Natural killer cell (primary cell): ENCODE measurements at regions not wholly inside any gene's neighbourhood (a gene's known extent, or its start where the extent isn't known, plus 50 kb on each side); places are given as distances from the start of the nearest gene placed in this dataset.

Source experiments
- ATAC-seq, 3 donors: fragments of 150-1000 bp in 2 of 3; fragments of 200-7000 bp in 1 of 3; cut with Tn5 transposase; 1 replicate in 1 of 3; 2 replicates in 2 of 3; pipeline ENCODE4 v1.10.0; 2021; ENCODE audit warnings: mild to moderate bottlenecking in 2 of 3, moderate library complexity in 2 of 3
- DNase-seq, 2 donors: peaks; one replicate each; pipeline versions ENCODE4 v3.0.0 to v3.0.0-alpha.2; 2013 to 2021; ENCODE audit warnings: mixed read lengths in 1 of 2
- H3K27ac ChIP-seq: one replicate; pipeline ENCODE4 v1.5.1; 2013; ENCODE audit warnings: mild to moderate bottlenecking, low read length
- H3K27me3 ChIP-seq: one replicate; pipeline ENCODE4 v1.6.1; 2013; ENCODE audit warnings: low read length; ENCODE audit not compliant: control insufficient read depth, insufficient read depth
- H3K36me3 ChIP-seq: one replicate; pipeline ENCODE4 v1.6.1; 2013; ENCODE audit warnings: low read length; ENCODE audit not compliant: control insufficient read depth, insufficient read depth
- H3K4me1 ChIP-seq: one replicate; pipeline ENCODE4 v1.6.1; 2013; ENCODE audit warnings: low read length; ENCODE audit not compliant: control insufficient read depth, insufficient read depth
- H3K4me3 ChIP-seq: one replicate; pipeline ENCODE4 v1.5.1; 2013; ENCODE audit warnings: low read length
- H3K9me3 ChIP-seq: one replicate; pipeline ENCODE4 v1.6.1; 2013; ENCODE audit warnings: low read length; ENCODE audit not compliant: control insufficient read depth, insufficient read depth
- H3K27ac Mint-ChIP-seq, 2 donors: one replicate each; pipeline ENCODE4 v1.8.0; 2022; ENCODE audit warnings: mild to moderate bottlenecking in 2 of 2, mixed read lengths in 2 of 2, moderate library complexity in 1 of 2
- H3K27me3 Mint-ChIP-seq, 2 donors: one replicate each; pipeline ENCODE4 v1.8.0; 2022; ENCODE audit warnings: low read depth in 2 of 2, mixed read lengths in 2 of 2
- H3K36me3 Mint-ChIP-seq: one replicate; pipeline ENCODE4 v1.8.0; 2022; ENCODE audit warnings: mixed read lengths
- H3K4me1 Mint-ChIP-seq, 2 donors: one replicate each; pipeline ENCODE4 v1.8.0; 2022; ENCODE audit warnings: mixed read lengths in 2 of 2
- H3K4me3 Mint-ChIP-seq: one replicate; pipeline ENCODE4 v1.8.0; 2022; ENCODE audit warnings: mild to moderate bottlenecking, moderate library complexity, mixed read lengths
- H3K9me3 Mint-ChIP-seq, 2 donors: one replicate each; pipeline ENCODE4 v1.8.0; 2022; ENCODE audit warnings: mixed read lengths in 2 of 2
- CTCF ChIP-seq: fragments of 200-600 bp; IDR thresholded peaks from one replicate; pipeline ENCODE4 v1.8.0; 2022; ENCODE audit warnings: antibody characterized with exemption
- WGBS: methylation state at CpG from one replicate; pipeline ENCODE4 v1.1.7; 2013; ENCODE audit warnings: missing lambda C conversion rate; ENCODE audit not compliant: insufficient coverage; 5-methylcytosine and 5-hydroxymethylcytosine counted together
- intact Hi-C: fragments of 100-400 bp; cut with micrococcal nuclease; formaldehyde crosslinking; loops from one replicate; pipeline ENCODE4 v1.14.2; 2022

- WGBS: 78% methylated on average over 10 of the region's 10 CpGs
- intact Hi-C loops: no loop called here
- DNase-seq (no peak), ATAC-seq (no peak)
- Mint-ChIP-seq H3K27me3 (peaks cover 15 to 21% of the 10 kb centered on the region in 2 donors), H3K4me3 (no peak overlapping the region), H3K36me3 (peaks cover 12% of the 10 kb centered on the region), H3K9me3 (peaks cover 0 to 5% of the 10 kb centered on the region in 2 donors), H3K27ac (no peak overlapping the region), H3K4me1 (no peaks in the 10 kb centered on the region)
- H3K27ac ChIP-seq: no peak overlapping the region
- no peak overlapping the region for H3K4me3 ChIP-seq
- no peaks in the 10 kb centered on the region for H3K36me3 ChIP-seq
- TF ChIP-seq CTCF: no peak
- no peaks in the 10 kb centered on the region for H3K27me3 ChIP-seq
- H3K4me1 ChIP-seq: no peaks in the 10 kb centered on the region
- no peaks in the 10 kb centered on the region for H3K9me3 ChIP-seq
Observed at GRCh38 chr12:131421509-131422186, 289.2 kb upstream of the SFSWAP start.

- H3K27ac ChIP-seq: no peak overlapping the region
- 88% methylated on average over 4 of the region's 5 CpGs for WGBS
Observed at GRCh38 chr12:131422187-131422520, 288.7 kb upstream of the SFSWAP start.

GRCh38 chr12:131422744-131423143 is 288.1 kb upstream of the SFSWAP start:
- no peak overlapping the region for H3K4me3 Mint-ChIP-seq
- no peak for TF ChIP-seq CTCF

More at GRCh38 chr12:131422187-131422520, 288.7 kb upstream of the SFSWAP start:
- DNase-seq (no peak), ATAC-seq (no peak)
- H3K9me3 ChIP-seq: no peaks in the 10 kb centered on the region
- Mint-ChIP-seq H3K36me3 (peaks cover 12% of the 10 kb centered on the region), H3K4me1 (no peaks in the 10 kb centered on the region), H3K27me3 (peaks cover 12 to 21% of the 10 kb centered on the region in 2 donors), H3K9me3 (peaks cover 0 to 5% of the 10 kb centered on the region in 2 donors), H3K4me3 (no peak overlapping the region), H3K27ac (no peak overlapping the region)
- H3K36me3 ChIP-seq: no peaks in the 10 kb centered on the region
- intact Hi-C loops: no loop called here
- TF ChIP-seq CTCF: no peak
- H3K4me3 ChIP-seq: no peak overlapping the region
- H3K4me1 ChIP-seq: no peaks in the 10 kb centered on the region
- H3K27me3 ChIP-seq: no peaks in the 10 kb centered on the region

GRCh38 chr12:131424270-131424669 is 286.6 kb upstream of the SFSWAP start:
- Mint-ChIP-seq H3K4me1 (no peaks in the 10 kb centered on the region), H3K27me3 (peaks cover 11 to 21% of the 10 kb centered on the region in 2 donors), H3K36me3 (peaks cover 12% of the 10 kb centered on the region), H3K4me3 (no peak overlapping the region), H3K27ac (no peak overlapping the region), H3K9me3 (peaks cover 0 to 5% of the 10 kb centered on the region in 2 donors)
- no peaks in the 10 kb centered on the region for H3K4me1 ChIP-seq
- no peak for TF ChIP-seq CTCF
- H3K4me3 ChIP-seq: no peak overlapping the region
- no peaks in the 10 kb centered on the region for H3K27me3 ChIP-seq
- H3K9me3 ChIP-seq: no peaks in the 10 kb centered on the region
- intact Hi-C loops: no loop called here
- ATAC-seq: no peak
- no peak overlapping the region for H3K27ac ChIP-seq
- H3K36me3 ChIP-seq: no peaks in the 10 kb centered on the region
- DNase-seq: no peak

More at GRCh38 chr12:131422744-131423143, 288.1 kb upstream of the SFSWAP start:
- Histone ChIP-seq H3K36me3 (no peaks in the 10 kb centered on the region), H3K9me3 (no peaks in the 10 kb centered on the region), H3K27ac (no peak overlapping the region), H3K4me3 (no peak overlapping the region), H3K27me3 (no peaks in the 10 kb centered on the region), H3K4me1 (no peaks in the 10 kb centered on the region)
- WGBS: 78% methylated on average over 9 of the region's 9 CpGs
- ATAC-seq: no peak
- intact Hi-C loops: no loop called here
- Mint-ChIP-seq H3K27ac (no peak overlapping the region), H3K4me1 (no peaks in the 10 kb centered on the region), H3K9me3 (peaks cover 0 to 5% of the 10 kb centered on the region in 2 donors), H3K27me3 (peaks cover 11 to 21% of the 10 kb centered on the region in 2 donors), H3K36me3 (peaks cover 12% of the 10 kb centered on the region)
- no peak for DNase-seq
